ENCODE measurements at regions not wholly inside any gene's neighbourhood (a gene's known extent, or its start where the extent isn't known, plus 50 kb on each side); places are given as distances from the start of the nearest gene placed in this dataset.
A peak's percentile ranks its signal among the peaks of the same experiment; 100 is the strongest.

DNA sequence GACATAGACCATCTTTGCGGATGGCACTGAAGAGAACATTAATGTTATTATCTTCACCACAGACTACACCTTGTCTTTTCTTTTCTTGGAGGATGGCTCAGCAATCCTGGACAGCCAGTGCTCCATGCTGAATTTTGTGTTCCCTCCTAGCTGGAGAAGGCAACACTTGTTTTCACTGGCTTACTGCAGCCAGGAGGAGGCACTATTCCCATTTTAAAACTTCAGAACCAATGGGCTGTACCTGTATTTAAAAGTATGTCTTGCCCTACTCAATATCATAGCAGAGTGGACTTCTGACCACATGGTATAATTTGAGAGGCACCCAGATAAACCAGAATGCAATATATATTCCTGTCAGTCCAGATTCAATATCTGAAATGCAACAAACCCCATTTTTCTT lies 53.3 kb upstream of the POGK start:
- no TSS peak for BruUV-seq (replicated peaks)
- Histone ChIP-seq H3K4me2 (ENCODE audit: low read length) (no peak overlapping the region), H3K4me3 (replicated peaks in 1 of 2; ENCODE audit: low read depth in 1 of 2, low read length in 2 of 2) (no peak overlapping the region), H3K36me3 (ENCODE audit: control insufficient read depth in 1 of 2, insufficient read depth in 2 of 2, low read length in 2 of 2) (no peaks in the 10 kb centered on the region), H3K9me2 (ENCODE audit: insufficient read depth) (no peaks in the 10 kb centered on the region), H3K4me1 (ENCODE audit: control insufficient read depth in 1 of 2, insufficient read depth in 2 of 2, low read length in 2 of 2) (no peaks in the 10 kb centered on the region), H4K20me1 (ENCODE audit: insufficient read depth) (no peaks in the 10 kb centered on the region), H3K27me3 (ENCODE audit: insufficient read depth, low read length) (peaks cover 14% of the 10 kb centered on the region), H2AFZ (ENCODE audit: low read depth, low read length, poor library complexity, severe bottlenecking) (no peak overlapping the region), H3K27ac (ENCODE audit: low read depth, low read length) (no peak overlapping the region), H3K9me3 (ENCODE audit: control insufficient read depth in 1 of 2, insufficient read depth in 1 of 2, low read depth in 1 of 2, low read length in 2 of 2) (no peaks in the 10 kb centered on the region), H3K9ac (ENCODE audit: low read length) (no peak overlapping the region), H3K79me2 (ENCODE audit: insufficient read depth, low read length) (no peaks in the 10 kb centered on the region)
- RAD21 ChIA-PET (ENCODE audit: low non-redundant PET in 1 of 2, low total read pairs in 2 of 2, uncharacterized antibody in 2 of 2, unreplicated experiment in 2 of 2) = no interaction called here
- CTCF ChIA-PET = no interaction called here
- intact Hi-C loops (cut with micrococcal nuclease) = no loop called here
- no peak for DNase-seq (ENCODE audit: low read depth, low spot score)
- POLR2A ChIA-PET = no interaction called here
- TF ChIP-seq RAD21 (IDR thresholded peaks at IDR 0.05; ENCODE audit: low read depth) (peak; percentile 35), ZFX (IDR thresholded peaks at IDR 0.05) (no peak)
- TF ChIP-seq, protein P1, sequence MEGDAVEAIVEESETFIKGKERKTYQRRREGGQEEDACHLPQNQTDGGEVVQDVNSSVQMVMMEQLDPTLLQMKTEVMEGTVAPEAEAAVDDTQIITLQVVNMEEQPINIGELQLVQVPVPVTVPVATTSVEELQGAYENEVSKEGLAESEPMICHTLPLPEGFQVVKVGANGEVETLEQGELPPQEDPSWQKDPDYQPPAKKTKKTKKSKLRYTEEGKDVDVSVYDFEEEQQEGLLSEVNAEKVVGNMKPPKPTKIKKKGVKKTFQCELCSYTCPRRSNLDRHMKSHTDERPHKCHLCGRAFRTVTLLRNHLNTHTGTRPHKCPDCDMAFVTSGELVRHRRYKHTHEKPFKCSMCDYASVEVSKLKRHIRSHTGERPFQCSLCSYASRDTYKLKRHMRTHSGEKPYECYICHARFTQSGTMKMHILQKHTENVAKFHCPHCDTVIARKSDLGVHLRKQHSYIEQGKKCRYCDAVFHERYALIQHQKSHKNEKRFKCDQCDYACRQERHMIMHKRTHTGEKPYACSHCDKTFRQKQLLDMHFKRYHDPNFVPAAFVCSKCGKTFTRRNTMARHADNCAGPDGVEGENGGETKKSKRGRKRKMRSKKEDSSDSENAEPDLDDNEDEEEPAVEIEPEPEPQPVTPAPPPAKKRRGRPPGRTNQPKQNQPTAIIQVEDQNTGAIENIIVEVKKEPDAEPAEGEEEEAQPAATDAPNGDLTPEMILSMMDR (IDR thresholded peaks at IDR 0.05 in 2 of 3, conservative IDR thresholded peaks at IDR 0.05 in 1 of 3; ENCODE audit: borderline replicate concordance in 1 of 3, insufficient read depth in 1 of 3, low read depth in 2 of 3, low read length in 2 of 3) = peak in 1 of 3 experiments; percentile 33; a peak in 2 of 6 replicates
- no peak; the same call in 1 of the 2 replicates for ATAC-seq

DNA sequence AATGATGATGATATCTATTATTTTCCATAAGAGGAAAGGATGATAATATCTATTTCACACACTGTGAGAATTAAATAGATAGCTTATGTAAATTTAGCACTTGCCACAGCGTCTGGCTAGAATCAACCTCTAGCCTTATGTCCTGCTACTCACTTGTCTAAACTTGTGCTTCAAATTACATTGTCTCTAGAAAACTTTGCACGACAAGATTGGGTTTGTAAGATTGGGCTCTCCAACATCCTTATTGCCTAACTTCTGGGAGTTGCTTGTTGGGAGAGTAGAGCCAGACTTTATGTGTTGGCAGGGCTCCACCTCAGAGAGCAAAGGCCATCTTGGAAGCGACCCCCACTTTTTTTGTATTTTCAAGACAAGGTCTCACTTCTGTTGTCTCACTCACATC lies 50.0 kb upstream of the POGK start:
- Histone ChIP-seq H3K9ac (ENCODE audit: low read length) (no peak overlapping the region), H3K36me3 (ENCODE audit: control insufficient read depth in 1 of 2, insufficient read depth in 2 of 2, low read length in 2 of 2) (no peaks in the 10 kb centered on the region), H3K4me1 (ENCODE audit: control insufficient read depth in 1 of 2, insufficient read depth in 2 of 2, low read length in 2 of 2) (no peaks in the 10 kb centered on the region), H3K9me3 (ENCODE audit: control insufficient read depth in 1 of 2, insufficient read depth in 1 of 2, low read depth in 1 of 2, low read length in 2 of 2) (no peaks in the 10 kb centered on the region), H3K27ac (ENCODE audit: low read depth, low read length) (no peak overlapping the region), H3K4me2 (ENCODE audit: low read length) (no peak overlapping the region), H4K20me1 (ENCODE audit: insufficient read depth) (no peaks in the 10 kb centered on the region), H2AFZ (ENCODE audit: low read depth, low read length, poor library complexity, severe bottlenecking) (no peak overlapping the region), H3K9me2 (ENCODE audit: insufficient read depth) (no peaks in the 10 kb centered on the region), H3K79me2 (ENCODE audit: insufficient read depth, low read length) (no peaks in the 10 kb centered on the region), H3K27me3 (ENCODE audit: insufficient read depth, low read length) (peaks cover 24% of the 10 kb centered on the region), H3K4me3 (replicated peaks in 1 of 2; ENCODE audit: low read depth in 1 of 2, low read length in 2 of 2) (no peak overlapping the region)
- no peak for DNase-seq (ENCODE audit: low read depth, low spot score)
- ChIA-PET RAD21 (ENCODE audit: low non-redundant PET in 1 of 2, low total read pairs in 2 of 2, uncharacterized antibody in 2 of 2, unreplicated experiment in 2 of 2) (no interaction called here), POLR2A (no interaction called here), CTCF (no interaction called here)
- intact Hi-C loops (cut with micrococcal nuclease) = no loop called here
- BruUV-seq (replicated peaks) = no TSS peak
- ATAC-seq = no peak
- TF ChIP-seq, protein P2, sequence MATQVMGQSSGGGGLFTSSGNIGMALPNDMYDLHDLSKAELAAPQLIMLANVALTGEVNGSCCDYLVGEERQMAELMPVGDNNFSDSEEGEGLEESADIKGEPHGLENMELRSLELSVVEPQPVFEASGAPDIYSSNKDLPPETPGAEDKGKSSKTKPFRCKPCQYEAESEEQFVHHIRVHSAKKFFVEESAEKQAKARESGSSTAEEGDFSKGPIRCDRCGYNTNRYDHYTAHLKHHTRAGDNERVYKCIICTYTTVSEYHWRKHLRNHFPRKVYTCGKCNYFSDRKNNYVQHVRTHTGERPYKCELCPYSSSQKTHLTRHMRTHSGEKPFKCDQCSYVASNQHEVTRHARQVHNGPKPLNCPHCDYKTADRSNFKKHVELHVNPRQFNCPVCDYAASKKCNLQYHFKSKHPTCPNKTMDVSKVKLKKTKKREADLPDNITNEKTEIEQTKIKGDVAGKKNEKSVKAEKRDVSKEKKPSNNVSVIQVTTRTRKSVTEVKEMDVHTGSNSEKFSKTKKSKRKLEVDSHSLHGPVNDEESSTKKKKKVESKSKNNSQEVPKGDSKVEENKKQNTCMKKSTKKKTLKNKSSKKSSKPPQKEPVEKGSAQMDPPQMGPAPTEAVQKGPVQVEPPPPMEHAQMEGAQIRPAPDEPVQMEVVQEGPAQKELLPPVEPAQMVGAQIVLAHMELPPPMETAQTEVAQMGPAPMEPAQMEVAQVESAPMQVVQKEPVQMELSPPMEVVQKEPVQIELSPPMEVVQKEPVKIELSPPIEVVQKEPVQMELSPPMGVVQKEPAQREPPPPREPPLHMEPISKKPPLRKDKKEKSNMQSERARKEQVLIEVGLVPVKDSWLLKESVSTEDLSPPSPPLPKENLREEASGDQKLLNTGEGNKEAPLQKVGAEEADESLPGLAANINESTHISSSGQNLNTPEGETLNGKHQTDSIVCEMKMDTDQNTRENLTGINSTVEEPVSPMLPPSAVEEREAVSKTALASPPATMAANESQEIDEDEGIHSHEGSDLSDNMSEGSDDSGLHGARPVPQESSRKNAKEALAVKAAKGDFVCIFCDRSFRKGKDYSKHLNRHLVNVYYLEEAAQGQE (IDR thresholded peaks at IDR 0.05; ENCODE audit: low read depth) = no peak
- no peak for TF ChIP-seq POLR2A (IDR thresholded peaks at IDR 0.05; ENCODE audit: borderline replicate concordance, extremely low read depth, insufficient read depth, insufficient read length)
- TF ChIP-seq ZFX (IDR thresholded peaks at IDR 0.05) = no peak
- TF ChIP-seq TCF7L2 (IDR thresholded peaks at IDR 0.05; ENCODE audit: borderline replicate concordance, extremely low read depth, insufficient read depth, insufficient read length) = no peak
- TF ChIP-seq, protein P3, sequence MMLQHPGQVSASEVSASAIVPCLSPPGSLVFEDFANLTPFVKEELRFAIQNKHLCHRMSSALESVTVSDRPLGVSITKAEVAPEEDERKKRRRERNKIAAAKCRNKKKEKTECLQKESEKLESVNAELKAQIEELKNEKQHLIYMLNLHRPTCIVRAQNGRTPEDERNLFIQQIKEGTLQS (IDR thresholded peaks at IDR 0.05) = no peak
- TF ChIP-seq, protein P4, sequence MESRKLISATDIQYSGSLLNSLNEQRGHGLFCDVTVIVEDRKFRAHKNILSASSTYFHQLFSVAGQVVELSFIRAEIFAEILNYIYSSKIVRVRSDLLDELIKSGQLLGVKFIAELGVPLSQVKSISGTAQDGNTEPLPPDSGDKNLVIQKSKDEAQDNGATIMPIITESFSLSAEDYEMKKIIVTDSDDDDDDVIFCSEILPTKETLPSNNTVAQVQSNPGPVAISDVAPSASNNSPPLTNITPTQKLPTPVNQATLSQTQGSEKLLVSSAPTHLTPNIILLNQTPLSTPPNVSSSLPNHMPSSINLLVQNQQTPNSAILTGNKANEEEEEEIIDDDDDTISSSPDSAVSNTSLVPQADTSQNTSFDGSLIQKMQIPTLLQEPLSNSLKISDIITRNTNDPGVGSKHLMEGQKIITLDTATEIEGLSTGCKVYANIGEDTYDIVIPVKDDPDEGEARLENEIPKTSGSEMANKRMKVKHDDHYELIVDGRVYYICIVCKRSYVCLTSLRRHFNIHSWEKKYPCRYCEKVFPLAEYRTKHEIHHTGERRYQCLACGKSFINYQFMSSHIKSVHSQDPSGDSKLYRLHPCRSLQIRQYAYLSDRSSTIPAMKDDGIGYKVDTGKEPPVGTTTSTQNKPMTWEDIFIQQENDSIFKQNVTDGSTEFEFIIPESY (IDR thresholded peaks at IDR 0.05; ENCODE audit: extremely low read depth, insufficient replicate concordance, low read length) = no peak
- no peak for TF ChIP-seq POLR2AphosphoS5 (IDR thresholded peaks at IDR 0.05; ENCODE audit: low read depth, low read length)
- TF ChIP-seq EZH2 (IDR thresholded peaks at IDR 0.05) = no peak
- no peak for TF ChIP-seq ELF1 (IDR thresholded peaks at IDR 0.05; ENCODE audit: borderline replicate concordance, low read depth)
- no peak for TF ChIP-seq SP1 (IDR thresholded peaks at IDR 0.05; ENCODE audit: low read depth)
- TF ChIP-seq FOSL1 (IDR thresholded peaks at IDR 0.05; ENCODE audit: low read depth) = no peak
- TF ChIP-seq CEBPB (IDR thresholded peaks at IDR 0.05; ENCODE audit: low read depth) = no peak
